ENCODE measurements at regions not wholly inside any gene's neighbourhood (a gene's known extent, or its start where the extent isn't known, plus 50 kb on each side); places are given as distances from the start of the nearest gene placed in this dataset.

DNA sequence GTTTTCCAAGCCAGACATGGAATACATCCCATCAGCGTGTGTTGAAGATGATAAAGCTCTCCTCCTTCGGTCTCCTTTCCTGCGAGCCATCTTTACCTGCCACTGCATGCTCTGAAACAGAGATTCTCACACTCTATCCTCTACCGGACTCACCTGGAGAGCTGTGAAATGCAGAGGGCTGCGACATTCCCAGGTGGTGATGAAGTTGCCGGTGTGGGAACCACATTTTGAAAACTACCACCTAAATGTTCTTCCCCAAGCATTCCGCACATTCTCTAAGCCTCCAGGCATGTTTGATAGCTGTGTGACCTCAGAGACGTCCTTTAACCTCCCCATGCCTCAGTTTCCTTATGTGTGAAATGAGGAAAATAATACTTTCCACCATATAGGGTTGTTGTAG, 226.2 kb upstream of the RAB6C start (continued):
- TF ChIP-seq, protein P1, sequence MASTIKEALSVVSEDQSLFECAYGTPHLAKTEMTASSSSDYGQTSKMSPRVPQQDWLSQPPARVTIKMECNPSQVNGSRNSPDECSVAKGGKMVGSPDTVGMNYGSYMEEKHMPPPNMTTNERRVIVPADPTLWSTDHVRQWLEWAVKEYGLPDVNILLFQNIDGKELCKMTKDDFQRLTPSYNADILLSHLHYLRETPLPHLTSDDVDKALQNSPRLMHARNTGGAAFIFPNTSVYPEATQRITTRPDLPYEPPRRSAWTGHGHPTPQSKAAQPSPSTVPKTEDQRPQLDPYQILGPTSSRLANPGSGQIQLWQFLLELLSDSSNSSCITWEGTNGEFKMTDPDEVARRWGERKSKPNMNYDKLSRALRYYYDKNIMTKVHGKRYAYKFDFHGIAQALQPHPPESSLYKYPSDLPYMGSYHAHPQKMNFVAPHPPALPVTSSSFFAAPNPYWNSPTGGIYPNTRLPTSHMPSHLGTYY (CRISPR knock-in tag; IDR thresholded peaks at IDR 0.05): no peak
- TF ChIP-seq ATF1 (CRISPR knock-in tag; IDR thresholded peaks at IDR 0.05): no peak

DNA sequence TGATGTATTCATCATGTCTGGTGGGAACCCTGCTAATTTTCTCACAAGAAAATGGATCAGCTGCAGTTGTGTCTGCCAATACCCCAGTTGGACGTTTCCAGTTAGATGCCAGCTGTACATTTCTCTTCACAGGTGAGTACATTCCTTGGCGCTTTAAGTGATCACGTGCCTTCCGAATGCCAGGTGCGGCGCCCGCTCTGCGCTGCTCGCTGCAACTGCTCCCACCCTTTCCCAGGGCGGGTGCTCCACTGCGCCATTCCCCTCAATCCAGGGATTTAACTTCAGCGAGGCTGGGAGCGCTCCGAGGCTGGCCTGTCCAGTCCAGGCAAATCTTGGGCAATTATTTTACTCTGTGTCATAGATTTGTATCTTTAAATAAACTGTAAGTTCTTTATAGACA, 225.0 kb upstream of the RAB6C start:
- no peak overlapping the region for H3K4me3 Mint-ChIP-seq
- POLR2A ChIA-PET: no interaction called here
- TF ChIP-seq TEAD1 (CRISPR knock-in tag; IDR thresholded peaks at IDR 0.05): no peak
- no peak for TF ChIP-seq CREM (CRISPR knock-in tag; IDR thresholded peaks at IDR 0.05)
- TF ChIP-seq MXD4 (CRISPR knock-in tag; IDR thresholded peaks at IDR 0.05; ENCODE audit: borderline replicate concordance): no peak
- no peak for TF ChIP-seq NR2C2 (CRISPR knock-in tag; IDR thresholded peaks at IDR 0.05)
- TF ChIP-seq, protein P2, sequence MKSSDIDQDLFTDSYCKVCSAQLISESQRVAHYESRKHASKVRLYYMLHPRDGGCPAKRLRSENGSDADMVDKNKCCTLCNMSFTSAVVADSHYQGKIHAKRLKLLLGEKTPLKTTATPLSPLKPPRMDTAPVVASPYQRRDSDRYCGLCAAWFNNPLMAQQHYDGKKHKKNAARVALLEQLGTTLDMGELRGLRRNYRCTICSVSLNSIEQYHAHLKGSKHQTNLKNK (CRISPR knock-in tag; IDR thresholded peaks at IDR 0.05): no peak
- no peak for TF ChIP-seq ZNF219 (CRISPR knock-in tag; IDR thresholded peaks at IDR 0.05; ENCODE audit: borderline replicate concordance)
- no peak for TF ChIP-seq FOXK1 (CRISPR knock-in tag; IDR thresholded peaks at IDR 0.05)
- TF ChIP-seq CREB1 (CRISPR knock-in tag; IDR thresholded peaks at IDR 0.05): no peak
- TF ChIP-seq, protein P3, sequence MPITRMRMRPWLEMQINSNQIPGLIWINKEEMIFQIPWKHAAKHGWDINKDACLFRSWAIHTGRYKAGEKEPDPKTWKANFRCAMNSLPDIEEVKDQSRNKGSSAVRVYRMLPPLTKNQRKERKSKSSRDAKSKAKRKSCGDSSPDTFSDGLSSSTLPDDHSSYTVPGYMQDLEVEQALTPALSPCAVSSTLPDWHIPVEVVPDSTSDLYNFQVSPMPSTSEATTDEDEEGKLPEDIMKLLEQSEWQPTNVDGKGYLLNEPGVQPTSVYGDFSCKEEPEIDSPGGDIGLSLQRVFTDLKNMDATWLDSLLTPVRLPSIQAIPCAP (CRISPR knock-in tag; IDR thresholded peaks at IDR 0.05): no peak
- TF ChIP-seq NFE2L1 (CRISPR knock-in tag; IDR thresholded peaks at IDR 0.05): no peak
- TF ChIP-seq ETV6 (CRISPR knock-in tag; IDR thresholded peaks at IDR 0.05): no peak
- no peak for TF ChIP-seq ZNF396 (CRISPR knock-in tag; IDR thresholded peaks at IDR 0.05; ENCODE audit: borderline replicate concordance)
- TF ChIP-seq, protein P4, sequence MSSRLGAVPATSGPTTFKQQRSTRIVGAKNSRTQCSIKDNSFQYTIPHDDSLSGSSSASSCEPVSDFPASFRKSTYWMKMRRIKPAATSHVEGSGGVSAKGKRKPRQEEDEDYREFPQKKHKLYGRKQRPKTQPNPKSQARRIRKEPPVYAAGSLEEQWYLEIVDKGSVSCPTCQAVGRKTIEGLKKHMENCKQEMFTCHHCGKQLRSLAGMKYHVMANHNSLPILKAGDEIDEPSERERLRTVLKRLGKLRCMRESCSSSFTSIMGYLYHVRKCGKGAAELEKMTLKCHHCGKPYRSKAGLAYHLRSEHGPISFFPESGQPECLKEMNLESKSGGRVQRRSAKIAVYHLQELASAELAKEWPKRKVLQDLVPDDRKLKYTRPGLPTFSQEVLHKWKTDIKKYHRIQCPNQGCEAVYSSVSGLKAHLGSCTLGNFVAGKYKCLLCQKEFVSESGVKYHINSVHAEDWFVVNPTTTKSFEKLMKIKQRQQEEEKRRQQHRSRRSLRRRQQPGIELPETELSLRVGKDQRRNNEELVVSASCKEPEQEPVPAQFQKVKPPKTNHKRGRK (CRISPR knock-in tag; IDR thresholded peaks at IDR 0.05; ENCODE audit: borderline replicate concordance): no peak
- TF ChIP-seq, protein P5, sequence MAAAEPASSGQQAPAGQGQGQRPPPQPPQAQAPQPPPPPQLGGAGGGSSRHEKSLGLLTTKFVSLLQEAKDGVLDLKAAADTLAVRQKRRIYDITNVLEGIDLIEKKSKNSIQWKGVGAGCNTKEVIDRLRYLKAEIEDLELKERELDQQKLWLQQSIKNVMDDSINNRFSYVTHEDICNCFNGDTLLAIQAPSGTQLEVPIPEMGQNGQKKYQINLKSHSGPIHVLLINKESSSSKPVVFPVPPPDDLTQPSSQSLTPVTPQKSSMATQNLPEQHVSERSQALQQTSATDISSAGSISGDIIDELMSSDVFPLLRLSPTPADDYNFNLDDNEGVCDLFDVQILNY (CRISPR knock-in tag; IDR thresholded peaks at IDR 0.05): no peak
- TF ChIP-seq PRRX2 (CRISPR knock-in tag; IDR thresholded peaks at IDR 0.05): no peak
- no peak for TF ChIP-seq EMX1 (CRISPR knock-in tag; IDR thresholded peaks at IDR 0.05)
- TF ChIP-seq SP1 (CRISPR knock-in tag; conservative IDR thresholded peaks at IDR 0.05): no peak
- TF ChIP-seq, protein P6, sequence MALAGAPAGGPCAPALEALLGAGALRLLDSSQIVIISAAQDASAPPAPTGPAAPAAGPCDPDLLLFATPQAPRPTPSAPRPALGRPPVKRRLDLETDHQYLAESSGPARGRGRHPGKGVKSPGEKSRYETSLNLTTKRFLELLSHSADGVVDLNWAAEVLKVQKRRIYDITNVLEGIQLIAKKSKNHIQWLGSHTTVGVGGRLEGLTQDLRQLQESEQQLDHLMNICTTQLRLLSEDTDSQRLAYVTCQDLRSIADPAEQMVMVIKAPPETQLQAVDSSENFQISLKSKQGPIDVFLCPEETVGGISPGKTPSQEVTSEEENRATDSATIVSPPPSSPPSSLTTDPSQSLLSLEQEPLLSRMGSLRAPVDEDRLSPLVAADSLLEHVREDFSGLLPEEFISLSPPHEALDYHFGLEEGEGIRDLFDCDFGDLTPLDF (CRISPR knock-in tag; IDR thresholded peaks at IDR 0.05): no peak

More for the DNA sequence above, 225.0 kb upstream of the RAB6C start:
- DNase-seq (ENCODE audit: low spot score): no peak
- H3K27ac Mint-ChIP-seq: no peak overlapping the region
- ATAC-seq: no peak
- H3K9me3 Mint-ChIP-seq: peaks cover 19% of the 10 kb centered on the region
- CTCF ChIA-PET: interaction anchor here (2.1 to 3.3 kb wide), 2 partner anchors 46 to 167 kb away, joined by 6 to 12 read pairs; no protein-coding TSS in a partner anchor
- peaks cover 36% of the 10 kb centered on the region for H3K4me1 Mint-ChIP-seq
- no peaks in the 10 kb centered on the region; the same call in 1 of the 2 replicates for H3K36me3 Mint-ChIP-seq
- peaks cover 6% of the 10 kb centered on the region; the same call in 1 of the 2 replicates for H3K27me3 Mint-ChIP-seq (ENCODE audit: low read depth)
